ENCODE measurements at regions not wholly inside any gene's neighbourhood (a gene's known extent, or its start where the extent isn't known, plus 50 kb on each side); places are given as distances from the start of the nearest gene placed in this dataset.
A peak's percentile ranks its signal among the peaks of the same experiment; 100 is the strongest.

- Mint-ChIP-seq H3K27ac (no peak overlapping the region), H3K9me3 (no peaks in the 10 kb centered on the region; the same call in 1 of the 2 replicates), H3K36me3 (ENCODE audit: low read depth) (no peaks in the 10 kb centered on the region), H3K4me3 (no peak overlapping the region), H3K27me3 (ENCODE audit: insufficient read depth) (peaks cover 6% of the 10 kb centered on the region), H3K4me1 (ENCODE audit: low read depth) (peaks cover 30% of the 10 kb centered on the region)
- peak; percentile 15 for DNase-seq
- no peak for TF ChIP-seq CTCF (IDR thresholded peaks at IDR 0.05)
Measured at GRCh38 chr6:14031516-14031915, 86.1 kb upstream of the CD83 start.

- no peak overlapping the region for H3K4me3 Mint-ChIP-seq
- no peak for TF ChIP-seq CTCF (IDR thresholded peaks at IDR 0.05)
Measured at GRCh38 chr6:14035071-14035847, 82.3 kb upstream of the CD83 start.

GRCh38 chr6:14035874-14036273, 81.7 kb upstream of the CD83 start:
- Mint-ChIP-seq H3K4me3 (no peak overlapping the region), H3K9me3 (no peaks in the 10 kb centered on the region; the same call in 1 of the 2 replicates), H3K27ac (peak overlapping the region; percentile 93), H3K27me3 (ENCODE audit: insufficient read depth) (peaks cover 3% of the 10 kb centered on the region), H3K36me3 (ENCODE audit: low read depth) (no peaks in the 10 kb centered on the region), H3K4me1 (ENCODE audit: low read depth) (peaks cover 46% of the 10 kb centered on the region)
- TF ChIP-seq CTCF (IDR thresholded peaks at IDR 0.05) = no peak
- DNase-seq = no peak

More at GRCh38 chr6:14035071-14035847, 82.3 kb upstream of the CD83 start:
- Mint-ChIP-seq H3K9me3 (no peaks in the 10 kb centered on the region; the same call in 1 of the 2 replicates), H3K27ac (peak overlapping the region; percentile 93), H3K4me1 (ENCODE audit: low read depth) (peaks cover 46% of the 10 kb centered on the region), H3K27me3 (ENCODE audit: insufficient read depth) (peaks cover 2% of the 10 kb centered on the region; the same call in 1 of the 2 replicates), H3K36me3 (ENCODE audit: low read depth) (no peaks in the 10 kb centered on the region)
- peak; percentile 87 for DNase-seq

- H3K27me3 Mint-ChIP-seq (ENCODE audit: insufficient read depth) = peaks cover 3% of the 10 kb centered on the region
- peak overlapping the region; percentile 63 for H3K27ac Mint-ChIP-seq
- H3K9me3 Mint-ChIP-seq = no peaks in the 10 kb centered on the region
- TF ChIP-seq CTCF (IDR thresholded peaks at IDR 0.05) = no peak
- H3K4me1 Mint-ChIP-seq (ENCODE audit: low read depth) = peaks cover 40% of the 10 kb centered on the region
- no peak for DNase-seq
- H3K4me3 Mint-ChIP-seq = peak overlapping the region; percentile 40
- no peaks in the 10 kb centered on the region for H3K36me3 Mint-ChIP-seq (ENCODE audit: low read depth)
Measured at GRCh38 chr6:14036911-14037310, 80.7 kb upstream of the CD83 start.

GRCh38 chr6:14037402-14038277, 79.9 kb upstream of the CD83 start:
- peaks cover 10% of the 10 kb centered on the region for H3K27me3 Mint-ChIP-seq (ENCODE audit: insufficient read depth)
- peak overlapping the region; percentile 40 for H3K4me3 Mint-ChIP-seq
- H3K36me3 Mint-ChIP-seq (ENCODE audit: low read depth) = no peaks in the 10 kb centered on the region
- peak; percentile 73 for DNase-seq
- H3K4me1 Mint-ChIP-seq (ENCODE audit: low read depth) = peaks cover 40% of the 10 kb centered on the region
- TF ChIP-seq CTCF (IDR thresholded peaks at IDR 0.05) = no peak
- H3K9me3 Mint-ChIP-seq = no peaks in the 10 kb centered on the region
- peak overlapping the region; percentile 63 for H3K27ac Mint-ChIP-seq

All from HFFc6 (cell line).